Prostate gland (tissue), 2 donors: ENCODE measurements at regions not wholly inside any gene's neighbourhood (a gene's known extent, or its start where the extent isn't known, plus 50 kb on each side); places are given as distances from the start of the nearest gene placed in this dataset.

ENCODE experiments used
- DNase-seq: peaks from one replicate; pipeline ENCODE4 v3.0.0-alpha.2; 2019; ENCODE audit warnings: low spot score
- H3K27ac ChIP-seq, 2 donors: fragments of 200-600 bp; sonication (generic); 2 replicates each; pipeline ENCODE4 v1.5.1; 2017 to 2019
- H3K27me3 ChIP-seq: fragments of 200-600 bp; sonication (generic); replicated peaks from 2 replicates; pipeline ENCODE4 v1.5.1; 2019; ENCODE audit not compliant: insufficient read depth
- H3K36me3 ChIP-seq, 2 donors: fragments of 200-600 bp; sonication (generic); 1 replicate in 1 of 2; 2 replicates in 1 of 2; pipeline versions ENCODE4 v1.5.1 to v1.8.1; 2017 to 2019
- H3K4me1 ChIP-seq: fragments of 200-600 bp; sonication (generic); replicated peaks from 2 replicates; pipeline ENCODE4 v1.5.1; 2019
- H3K4me3 ChIP-seq, 2 donors: fragments of 200-600 bp; sonication (generic); 2 replicates each; pipeline ENCODE4 v1.5.1; 2017 to 2019
- H3K9me3 ChIP-seq: fragments of 200-600 bp; sonication (generic); 2 replicates; pipeline ENCODE4 v1.5.1; 2017
- POLR2A ChIP-seq: fragments of 450-650 bp; IDR thresholded peaks from one replicate; pipeline ENCODE4 v1.6.1; 2016; ENCODE audit warnings: antibody characterized with exemption, mild to moderate bottlenecking
- POLR2AphosphoS5 ChIP-seq: sonication (generic); formaldehyde crosslinking; IDR thresholded peaks from one replicate; pipeline ENCODE4 v1.6.1; 2017; ENCODE audit warnings: antibody characterized with exemption
- WGBS: methylation state at CpG from one replicate; pipeline ENCODE4 v1.1.5; 2018; 5-methylcytosine and 5-hydroxymethylcytosine counted together
- intact Hi-C: fragments of 100-400 bp; cut with DNase I; formaldehyde crosslinking; loops from one replicate; pipeline ENCODE4 v1.14.2; 2022
- TF ChIP-seq, protein P1 (sequence below), 4 experiments: fragments of 200-600 bp in 2 of 4; fragments of 450-650 bp in 2 of 4; sonication (generic) in 2 of 4; IDR thresholded peaks; 1 replicate in 3 of 4; 2 replicates in 1 of 4; pipeline ENCODE4 v1.5.1; 2016 to 2019; ENCODE audit warnings: antibody characterized with exemption in 4 of 4, mild to moderate bottlenecking in 2 of 4, moderate library complexity in 2 of 4

DNA sequence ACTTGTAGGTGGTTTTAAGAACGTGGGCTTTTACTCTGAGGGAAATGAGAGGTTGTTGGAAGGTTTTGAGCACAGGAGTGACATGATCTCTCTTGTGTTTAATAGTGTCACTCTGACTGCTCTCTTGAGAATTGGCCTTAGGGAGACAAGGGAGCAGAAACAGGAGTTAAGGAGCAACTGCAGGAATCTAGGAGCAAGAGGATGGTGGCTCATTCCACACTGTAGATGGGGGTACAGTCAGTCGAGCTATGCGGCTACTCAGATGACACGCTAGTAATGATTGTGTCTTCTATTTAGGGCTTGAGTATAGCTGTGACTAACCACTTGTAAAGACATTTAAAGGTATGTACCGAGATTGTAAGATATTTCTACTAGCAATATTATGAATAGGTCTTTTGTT, 87.4 kb downstream of the RPRM start:
- Histone ChIP-seq H3K4me1 (no peaks in the 10 kb centered on the region), H3K9me3 (no peaks in the 10 kb centered on the region), H3K27ac (no peak overlapping the region), H3K36me3 (no peaks in the 10 kb centered on the region), H3K4me3 (no peak overlapping the region), H3K27me3 (no peaks in the 10 kb centered on the region)
- no peak for TF ChIP-seq POLR2A
- no peak for TF ChIP-seq POLR2AphosphoS5
- TF ChIP-seq, protein P1, sequence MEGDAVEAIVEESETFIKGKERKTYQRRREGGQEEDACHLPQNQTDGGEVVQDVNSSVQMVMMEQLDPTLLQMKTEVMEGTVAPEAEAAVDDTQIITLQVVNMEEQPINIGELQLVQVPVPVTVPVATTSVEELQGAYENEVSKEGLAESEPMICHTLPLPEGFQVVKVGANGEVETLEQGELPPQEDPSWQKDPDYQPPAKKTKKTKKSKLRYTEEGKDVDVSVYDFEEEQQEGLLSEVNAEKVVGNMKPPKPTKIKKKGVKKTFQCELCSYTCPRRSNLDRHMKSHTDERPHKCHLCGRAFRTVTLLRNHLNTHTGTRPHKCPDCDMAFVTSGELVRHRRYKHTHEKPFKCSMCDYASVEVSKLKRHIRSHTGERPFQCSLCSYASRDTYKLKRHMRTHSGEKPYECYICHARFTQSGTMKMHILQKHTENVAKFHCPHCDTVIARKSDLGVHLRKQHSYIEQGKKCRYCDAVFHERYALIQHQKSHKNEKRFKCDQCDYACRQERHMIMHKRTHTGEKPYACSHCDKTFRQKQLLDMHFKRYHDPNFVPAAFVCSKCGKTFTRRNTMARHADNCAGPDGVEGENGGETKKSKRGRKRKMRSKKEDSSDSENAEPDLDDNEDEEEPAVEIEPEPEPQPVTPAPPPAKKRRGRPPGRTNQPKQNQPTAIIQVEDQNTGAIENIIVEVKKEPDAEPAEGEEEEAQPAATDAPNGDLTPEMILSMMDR (IDR thresholded peaks at IDR 0.05): no peak
- intact Hi-C loops: no loop called here
- no peak for DNase-seq
- 39% methylated on average over 5 of the region's 5 CpGs for WGBS

DNA sequence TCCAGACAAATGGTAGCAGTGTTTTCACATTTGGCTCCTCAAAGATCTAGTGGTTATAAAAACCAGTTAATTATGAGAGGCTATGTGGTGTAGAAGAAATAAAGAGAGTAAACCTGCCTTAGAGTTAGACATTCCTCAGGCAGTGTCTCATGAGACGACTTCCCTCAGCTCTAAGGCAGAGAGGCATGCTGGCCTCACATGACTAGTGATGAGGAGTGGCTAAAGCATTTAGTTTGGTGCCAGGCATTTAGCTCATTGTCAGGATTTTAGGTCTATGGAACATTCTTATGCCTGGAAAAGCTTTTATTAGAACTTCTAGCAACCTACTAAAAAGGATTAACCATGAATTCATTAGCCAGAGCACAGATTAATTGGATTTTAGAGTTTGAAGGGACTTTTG, 90.3 kb downstream of the RPRM start:
- H3K9me3 ChIP-seq: no peaks in the 10 kb centered on the region
- 25% methylated on average over 1 of the region's 1 CpG for WGBS
- H3K4me3 ChIP-seq: no peak overlapping the region
- H3K27ac ChIP-seq: no peak overlapping the region
- TF ChIP-seq, protein P1 (IDR thresholded peaks at IDR 0.05): no peak
- TF ChIP-seq POLR2AphosphoS5 (no peak), POLR2A (no peak)
- no peaks in the 10 kb centered on the region for H3K27me3 ChIP-seq
- no peaks in the 10 kb centered on the region for H3K4me1 ChIP-seq
- DNase-seq: no peak
- intact Hi-C loops: no loop called here
- no peaks in the 10 kb centered on the region for H3K36me3 ChIP-seq

DNA sequence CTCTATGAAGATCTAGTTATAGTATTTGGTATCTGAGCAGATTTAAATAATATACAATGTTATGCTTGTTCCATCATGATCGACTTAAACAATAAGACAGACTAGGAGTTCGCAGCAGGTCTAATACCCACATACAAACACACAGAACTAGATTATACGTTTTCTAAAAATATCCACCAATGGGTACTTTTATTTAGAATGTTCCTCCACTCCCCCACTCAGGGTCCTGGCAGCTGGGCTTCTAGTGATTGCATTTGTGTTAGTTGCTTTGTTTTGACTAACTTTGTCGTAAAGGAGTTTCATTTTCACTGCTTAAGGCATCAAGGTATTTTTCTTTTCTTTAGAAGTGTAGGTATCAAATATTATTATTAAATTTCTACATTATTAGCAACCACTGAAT, 91.4 kb downstream of the RPRM start:
- intact Hi-C loops: no loop called here
- Histone ChIP-seq H3K4me1 (no peaks in the 10 kb centered on the region), H3K27ac (no peak overlapping the region), H3K36me3 (no peaks in the 10 kb centered on the region), H3K9me3 (no peaks in the 10 kb centered on the region), H3K27me3 (no peaks in the 10 kb centered on the region), H3K4me3 (no peak overlapping the region)
- 82% methylated on average over 4 of the region's 4 CpGs for WGBS
- TF ChIP-seq, protein P1 (IDR thresholded peaks at IDR 0.05): no peak
- TF ChIP-seq POLR2A: no peak
- DNase-seq: no peak

DNA sequence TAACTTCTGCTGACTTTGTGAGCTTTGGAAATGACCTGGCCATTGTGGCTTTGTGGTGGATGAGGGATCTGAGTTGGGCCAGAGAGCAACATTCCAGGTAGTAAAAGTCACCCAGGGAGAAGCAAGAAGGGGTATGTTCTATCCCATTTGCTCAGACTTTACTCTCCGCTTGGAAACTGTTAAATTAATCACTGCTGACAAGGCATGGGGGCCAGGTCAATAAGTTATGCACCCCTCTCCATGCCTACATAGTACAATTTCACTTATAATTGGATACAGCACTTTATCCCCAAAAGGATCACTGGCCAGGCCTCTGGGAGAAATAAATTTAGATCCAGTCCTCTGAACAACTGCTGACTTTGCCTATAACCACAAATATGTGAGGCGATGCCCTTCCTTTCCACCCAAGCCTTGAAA, 92.1 kb downstream of the RPRM start:
- Histone ChIP-seq H3K9me3 (no peaks in the 10 kb centered on the region), H3K27ac (no peak overlapping the region), H3K4me3 (no peak overlapping the region), H3K4me1 (no peaks in the 10 kb centered on the region), H3K36me3 (no peaks in the 10 kb centered on the region), H3K27me3 (no peaks in the 10 kb centered on the region)
- 72% methylated on average over 2 of the region's 2 CpGs for WGBS
- intact Hi-C loops: no loop called here
- no peak for DNase-seq
- TF ChIP-seq POLR2A (no peak), POLR2AphosphoS5 (no peak)
- TF ChIP-seq, protein P1 (IDR thresholded peaks at IDR 0.05): no peak

DNA sequence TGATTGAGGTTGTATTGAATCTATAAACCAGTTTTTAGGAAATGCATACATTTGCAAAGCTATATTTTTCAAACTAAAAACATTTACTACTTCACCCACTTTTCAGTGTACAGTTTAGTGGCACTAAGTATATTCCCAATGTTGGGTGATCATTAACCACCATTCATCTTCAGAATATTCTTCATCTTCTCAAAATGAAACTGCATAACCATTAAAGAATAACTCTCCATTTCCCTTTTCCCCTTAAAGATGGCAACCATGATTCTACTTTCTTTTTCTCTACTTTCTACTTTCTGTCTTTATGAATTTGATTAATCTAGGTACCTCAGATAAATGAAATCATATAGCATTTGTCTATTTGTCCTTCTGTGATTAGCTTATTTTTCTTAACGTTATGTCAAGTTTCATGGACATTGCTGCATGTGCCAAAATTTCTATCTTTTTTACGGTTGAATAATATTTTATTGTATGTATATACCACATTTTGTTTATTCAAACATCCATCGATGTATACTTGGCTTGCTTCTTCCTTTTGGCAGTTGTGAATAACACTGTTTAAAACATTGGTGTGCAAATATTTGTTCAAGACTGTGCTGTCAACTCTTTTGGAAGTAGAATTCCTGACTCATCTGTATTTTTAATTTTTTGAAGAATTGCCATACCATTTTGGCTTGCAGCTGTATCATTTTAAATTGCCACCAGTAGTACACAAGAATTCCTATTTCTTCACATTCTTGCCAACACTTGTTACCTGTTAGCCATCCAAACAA, 104.9 kb downstream of the RPRM start:
- Histone ChIP-seq H3K27ac (no peak overlapping the region), H3K4me1 (no peaks in the 10 kb centered on the region), H3K9me3 (no peaks in the 10 kb centered on the region), H3K4me3 (no peak overlapping the region), H3K27me3 (no peaks in the 10 kb centered on the region), H3K36me3 (no peaks in the 10 kb centered on the region)
- intact Hi-C loops: no loop called here
- no peak for DNase-seq
- TF ChIP-seq, protein P1 (IDR thresholded peaks at IDR 0.05): no peak
- no peak for TF ChIP-seq POLR2A
- TF ChIP-seq POLR2AphosphoS5: no peak
- WGBS: 52% methylated on average over 3 of the region's 3 CpGs
